GM23338 (cell line): ENCODE measurements at regions not wholly inside any gene's neighbourhood (a gene's known extent, or its start where the extent isn't known, plus 50 kb on each side); places are given as distances from the start of the nearest gene placed in this dataset.

ENCODE experiments used
- ATAC-seq: fragments of 200-7000 bp; cut with Tn5 transposase; 3 replicates; pipeline ENCODE4 v1.9.1; 2020
- DNase-seq: peaks from one replicate; pipeline ENCODE4 v3.0.0-alpha.2; 2015; ENCODE audit warnings: low spot score
- H2AFZ ChIP-seq: fragments of 200-600 bp; sonication (generic); 2 replicates; pipeline ENCODE4 v1.8.0; 2016; ENCODE audit warnings: antibody characterized with exemption, mild to moderate bottlenecking, moderate library complexity
- H3F3A ChIP-seq: fragments of 200-600 bp; sonication (generic); replicated peaks from 2 replicates; pipeline ENCODE4 v1.8.0; 2017; ENCODE audit warnings: antibody characterized with exemption, mixed run types, low read depth
- H3K27ac ChIP-seq: fragments of 200-600 bp; sonication (generic); 2 replicates; pipeline ENCODE4 v1.6.1; 2016; ENCODE audit warnings: low read depth
- H3K27me3 ChIP-seq: fragments of 200-600 bp; sonication (generic); 2 replicates; pipeline ENCODE4 v1.8.0; 2016; ENCODE audit warnings: mild to moderate bottlenecking, mixed run types, moderate library complexity; ENCODE audit not compliant: insufficient read depth
- H3K36me3 ChIP-seq: fragments of 200-600 bp; sonication (generic); 2 replicates; pipeline ENCODE4 v1.8.0; 2016; ENCODE audit warnings: mild to moderate bottlenecking; ENCODE audit not compliant: insufficient read depth
- H3K4me1 ChIP-seq: fragments of 200-600 bp; sonication (generic); 2 replicates; pipeline ENCODE4 v1.8.0; 2016; ENCODE audit warnings: mild to moderate bottlenecking, moderate library complexity; ENCODE audit not compliant: insufficient read depth
- H3K4me2 ChIP-seq: fragments of 200-600 bp; sonication (generic); 2 replicates; pipeline ENCODE4 v1.7.1; 2017; ENCODE audit warnings: mixed run types
- H3K4me3 ChIP-seq: fragments of 200-600 bp; sonication (generic); 2 replicates; pipeline ENCODE4 v1.6.1; 2016; ENCODE audit warnings: mixed run types
- H3K79me2 ChIP-seq: fragments of 200-600 bp; sonication (generic); replicated peaks from 2 replicates; pipeline ENCODE4 v1.8.0; 2017; ENCODE audit warnings: mild to moderate bottlenecking; ENCODE audit not compliant: insufficient read depth
- H3K9me2 ChIP-seq: fragments of 200-600 bp; sonication (generic); 2 replicates; pipeline ENCODE4 v1.8.0; 2017; ENCODE audit not compliant: insufficient read depth
- H4K20me1 ChIP-seq: fragments of 200-600 bp; sonication (generic); replicated peaks from 2 replicates; pipeline ENCODE4 v1.8.0; 2017; ENCODE audit warnings: mild to moderate bottlenecking; ENCODE audit not compliant: insufficient read depth
- H3K27ac Mint-ChIP-seq: 2 replicates; pipeline ENCODE4 v1.8.0; 2020; ENCODE audit warnings: inconsistent platforms, mild to moderate bottlenecking, moderate library complexity, mixed read lengths
- H3K27me3 Mint-ChIP-seq: 3 replicates; pipeline ENCODE4 v1.8.0; 2022; ENCODE audit warnings: low read depth, mild to moderate bottlenecking, moderate library complexity, mixed read lengths, inconsistent platforms; ENCODE audit not compliant: insufficient read depth, poor library complexity
- H3K36me3 Mint-ChIP-seq: 3 replicates; pipeline ENCODE4 v1.8.0; 2021; ENCODE audit warnings: low read depth, mild to moderate bottlenecking, inconsistent platforms, moderate library complexity, mixed read lengths
- H3K4me1 Mint-ChIP-seq: 3 replicates; pipeline ENCODE4 v1.8.0; 2020; ENCODE audit warnings: mild to moderate bottlenecking, inconsistent platforms, mixed read lengths
- H3K4me3 Mint-ChIP-seq: 3 replicates; pipeline ENCODE4 v1.8.0; 2021; ENCODE audit warnings: moderate library complexity, mild to moderate bottlenecking, inconsistent platforms, mixed read lengths
- H3K9me3 Mint-ChIP-seq: 3 replicates; pipeline ENCODE4 v1.8.0; 2020; ENCODE audit warnings: moderate library complexity, mild to moderate bottlenecking, inconsistent platforms, mixed read lengths
- CREB1 ChIP-seq: fragments of 250-450 bp; sonication (Bioruptor Pico); IDR thresholded peaks from 2 replicates; pipeline ENCODE4 v1.5.0; 2020; ENCODE audit warnings: low read depth, mild to moderate bottlenecking, moderate library complexity
- CTCF ChIP-seq, 2 experiments: fragments of 200-600 bp in 1 of 2; sonication (generic) in 1 of 2; conservative IDR thresholded peaks; 2 replicates each; pipeline versions ENCODE4 v1.5.1 to v1.6.1; 2016 to 2017; ENCODE audit warnings: antibody characterized with exemption in 2 of 2, low read depth in 2 of 2, mild to moderate bottlenecking in 2 of 2, moderate library complexity in 1 of 2
- EZH2 ChIP-seq: fragments of 200-600 bp; sonication (generic); IDR thresholded peaks from one replicate; pipeline ENCODE4 v1.8.0; 2017; ENCODE audit warnings: antibody characterized with exemption, mild to moderate bottlenecking, low read depth; ENCODE audit not compliant: unreplicated experiment
- EZH2phosphoT487 ChIP-seq: fragments of 200-600 bp; sonication (generic); IDR thresholded peaks from one replicate; pipeline ENCODE4 v1.8.1; 2018; ENCODE audit warnings: antibody characterized with exemption; ENCODE audit not compliant: unreplicated experiment
- JUNB ChIP-seq: IDR thresholded peaks from one replicate; pipeline ENCODE4 v1.6.1; 2016; ENCODE audit warnings: antibody characterized with exemption; ENCODE audit not compliant: unreplicated experiment
- NANOG ChIP-seq: IDR thresholded peaks from 2 replicates; pipeline ENCODE4 v1.6.1; 2016; ENCODE audit warnings: antibody characterized with exemption, borderline replicate concordance
- POLR2AphosphoS5 ChIP-seq: IDR thresholded peaks from 2 replicates; pipeline ENCODE4 v1.6.1; 2016; ENCODE audit warnings: antibody characterized with exemption, low read depth
- STAT1 ChIP-seq: IDR thresholded peaks from one replicate; pipeline ENCODE4 v1.6.1; 2016; ENCODE audit warnings: antibody characterized with exemption; ENCODE audit not compliant: unreplicated experiment
- ZNF462 ChIP-seq: fragments of 250-450 bp; sonication (Bioruptor Pico); IDR thresholded peaks from 2 replicates; pipeline ENCODE4 v1.5.0; 2020; ENCODE audit warnings: mild to moderate bottlenecking, moderate library complexity
- TF ChIP-seq, protein P1 (sequence below): IDR thresholded peaks from one replicate; pipeline ENCODE4 v1.6.1; 2018; ENCODE audit warnings: antibody characterized with exemption; ENCODE audit not compliant: unreplicated experiment
- TF ChIP-seq, protein P2 (sequence below): IDR thresholded peaks from 2 replicates; pipeline ENCODE4 v1.6.1; 2016; ENCODE audit warnings: antibody characterized with exemption

DNA sequence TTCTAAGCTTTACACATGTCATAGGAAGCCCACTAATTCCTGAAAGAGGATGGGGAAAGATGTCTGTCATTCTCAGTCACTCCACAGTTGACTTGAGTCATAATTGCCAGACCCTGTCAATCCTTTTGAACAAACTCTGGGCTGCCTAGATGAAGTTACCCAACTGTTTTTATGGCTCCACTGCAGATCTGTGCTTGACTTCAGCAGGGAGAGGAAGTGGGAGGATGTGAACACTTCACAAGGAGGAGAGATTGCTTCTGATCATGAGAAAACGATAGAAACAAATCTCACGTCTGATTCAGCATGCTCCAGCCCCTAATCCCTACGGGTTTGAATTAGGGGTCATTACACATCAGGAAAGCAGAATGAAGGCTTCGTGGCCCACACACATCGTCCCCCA is 596.6 kb upstream of the CELF2 start (continued):
- no peak for TF ChIP-seq ZNF462 (CRISPR knock-in tag)
- TF ChIP-seq JUNB, result no peak
- TF ChIP-seq EZH2, result no peak

- Histone ChIP-seq H3K9me2 (0 out of 2 replicates have a peak, but pooled peaks cover 3% of the 10 kb centered on the region), H3K4me1 (no peaks in the 10 kb centered on the region), H4K20me1 (no peaks in the 10 kb centered on the region), H3K27me3 (no peaks in the 10 kb centered on the region), H2AFZ (no peak overlapping the region), H3K4me3 (no peak overlapping the region), H3F3A (no peaks in the 10 kb centered on the region), H3K4me2 (no peak overlapping the region), H3K79me2 (no peaks in the 10 kb centered on the region), H3K27ac (no peak overlapping the region), H3K36me3 (no peaks in the 10 kb centered on the region)
- Mint-ChIP-seq H3K27me3 (no peaks in the 10 kb centered on the region), H3K9me3 (peaks cover 11% of the 10 kb centered on the region; the same call in 2 of the 3 replicates), H3K4me1 (no peaks in the 10 kb centered on the region; the same call in 2 of the 3 replicates), H3K4me3 (no peak overlapping the region), H3K36me3 (peaks cover 6% of the 10 kb centered on the region; the same call in 1 of the 3 replicates), H3K27ac (no peak overlapping the region)
- DNase-seq (no peak), ATAC-seq (no peak)
- TF ChIP-seq EZH2phosphoT487 (no peak), CREB1 (no peak), JUNB (no peak), POLR2AphosphoS5 (no peak), STAT1 (no peak), CTCF (conservative IDR thresholded peaks at IDR 0.05; ENCODE audit: low read depth in 2 of 2) (no peak), NANOG (no peak)
- TF ChIP-seq, protein P1, sequence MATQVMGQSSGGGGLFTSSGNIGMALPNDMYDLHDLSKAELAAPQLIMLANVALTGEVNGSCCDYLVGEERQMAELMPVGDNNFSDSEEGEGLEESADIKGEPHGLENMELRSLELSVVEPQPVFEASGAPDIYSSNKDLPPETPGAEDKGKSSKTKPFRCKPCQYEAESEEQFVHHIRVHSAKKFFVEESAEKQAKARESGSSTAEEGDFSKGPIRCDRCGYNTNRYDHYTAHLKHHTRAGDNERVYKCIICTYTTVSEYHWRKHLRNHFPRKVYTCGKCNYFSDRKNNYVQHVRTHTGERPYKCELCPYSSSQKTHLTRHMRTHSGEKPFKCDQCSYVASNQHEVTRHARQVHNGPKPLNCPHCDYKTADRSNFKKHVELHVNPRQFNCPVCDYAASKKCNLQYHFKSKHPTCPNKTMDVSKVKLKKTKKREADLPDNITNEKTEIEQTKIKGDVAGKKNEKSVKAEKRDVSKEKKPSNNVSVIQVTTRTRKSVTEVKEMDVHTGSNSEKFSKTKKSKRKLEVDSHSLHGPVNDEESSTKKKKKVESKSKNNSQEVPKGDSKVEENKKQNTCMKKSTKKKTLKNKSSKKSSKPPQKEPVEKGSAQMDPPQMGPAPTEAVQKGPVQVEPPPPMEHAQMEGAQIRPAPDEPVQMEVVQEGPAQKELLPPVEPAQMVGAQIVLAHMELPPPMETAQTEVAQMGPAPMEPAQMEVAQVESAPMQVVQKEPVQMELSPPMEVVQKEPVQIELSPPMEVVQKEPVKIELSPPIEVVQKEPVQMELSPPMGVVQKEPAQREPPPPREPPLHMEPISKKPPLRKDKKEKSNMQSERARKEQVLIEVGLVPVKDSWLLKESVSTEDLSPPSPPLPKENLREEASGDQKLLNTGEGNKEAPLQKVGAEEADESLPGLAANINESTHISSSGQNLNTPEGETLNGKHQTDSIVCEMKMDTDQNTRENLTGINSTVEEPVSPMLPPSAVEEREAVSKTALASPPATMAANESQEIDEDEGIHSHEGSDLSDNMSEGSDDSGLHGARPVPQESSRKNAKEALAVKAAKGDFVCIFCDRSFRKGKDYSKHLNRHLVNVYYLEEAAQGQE, result no peak
- TF ChIP-seq, protein P2, sequence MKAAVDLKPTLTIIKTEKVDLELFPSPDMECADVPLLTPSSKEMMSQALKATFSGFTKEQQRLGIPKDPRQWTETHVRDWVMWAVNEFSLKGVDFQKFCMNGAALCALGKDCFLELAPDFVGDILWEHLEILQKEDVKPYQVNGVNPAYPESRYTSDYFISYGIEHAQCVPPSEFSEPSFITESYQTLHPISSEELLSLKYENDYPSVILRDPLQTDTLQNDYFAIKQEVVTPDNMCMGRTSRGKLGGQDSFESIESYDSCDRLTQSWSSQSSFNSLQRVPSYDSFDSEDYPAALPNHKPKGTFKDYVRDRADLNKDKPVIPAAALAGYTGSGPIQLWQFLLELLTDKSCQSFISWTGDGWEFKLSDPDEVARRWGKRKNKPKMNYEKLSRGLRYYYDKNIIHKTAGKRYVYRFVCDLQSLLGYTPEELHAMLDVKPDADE, result no peak
These were observed 586.1 kb upstream of the CELF2 start for GRCh38 chr10:10431422-10432066.
